Stomach (tissue), 8 donors: ENCODE measurements at regions not wholly inside any gene's neighbourhood (a gene's known extent, or its start where the extent isn't known, plus 50 kb on each side); places are given as distances from the start of the nearest gene placed in this dataset.

Experiments
- DNase-seq, 2 donors: peaks; one replicate each; pipeline versions ENCODE4 v3.0.0 to v3.0.0-alpha.2; 2013 to 2019
- H3K27ac ChIP-seq, 5 donors: fragments of 200-600 bp in 4 of 5; sonication (generic) in 4 of 5; one replicate each; pipeline ENCODE4 v1.5.1; 2013 to 2019; ENCODE audit warnings: mild to moderate bottlenecking in 1 of 5, moderate library complexity in 1 of 5
- H3K27me3 ChIP-seq, 3 donors: fragments of 200-600 bp; sonication (generic); one replicate each; pipeline ENCODE4 v1.5.1; 2017 to 2019; ENCODE audit warnings: mixed run types in 1 of 3
- H3K36me3 ChIP-seq, 4 donors: fragments of 200-600 bp; sonication (generic); 1 replicate in 3 of 4; 2 replicates in 1 of 4; pipeline ENCODE4 v1.5.1; 2016 to 2019
- H3K4me1 ChIP-seq, 4 donors: fragments of 200-600 bp; sonication (generic); one replicate each; pipeline ENCODE4 v1.5.1; 2016 to 2019
- H3K4me3 ChIP-seq, 4 donors: fragments of 200-600 bp; sonication (generic) in 3 of 4; one replicate each; pipeline ENCODE4 v1.5.1; 2016 to 2019; ENCODE audit warnings: mild to moderate bottlenecking in 1 of 4
- H3K9me3 ChIP-seq, 4 donors: fragments of 200-600 bp; sonication (generic); one replicate each; pipeline ENCODE4 v1.5.1; 2016 to 2019
- EP300 ChIP-seq: sonication (generic); formaldehyde crosslinking; IDR thresholded peaks from one replicate; pipeline ENCODE4 v1.6.1; 2017; ENCODE audit warnings: antibody characterized with exemption
- POLR2A ChIP-seq, 4 donors: fragments of 450-650 bp; IDR thresholded peaks; one replicate each; pipeline ENCODE4 v1.6.1; 2016; ENCODE audit warnings: antibody characterized with exemption in 4 of 4, control low read depth in 2 of 4, mild to moderate bottlenecking in 1 of 4, moderate library complexity in 1 of 4
- POLR2AphosphoS5 ChIP-seq, 3 donors: sonication (generic); formaldehyde crosslinking; IDR thresholded peaks; one replicate each; pipeline ENCODE4 v1.6.1; 2016; ENCODE audit warnings: antibody characterized with exemption in 3 of 3
- WGBS, 5 donors: extraction: QIAGEN DNeasy Blood & Tissue Kit in 3 of 5; methylation state at CpG; one replicate each; pipeline versions ENCODE4 v1.1.5 to v1.1.7; 2013 to 2018; 5-methylcytosine and 5-hydroxymethylcytosine counted together
- intact Hi-C: fragments of 100-400 bp; cut with DNase I; formaldehyde crosslinking; loops from one replicate; pipeline ENCODE4 v1.15.1; 2023; ENCODE audit warnings: low total_unique reads
- TF ChIP-seq, protein P1 (sequence below), 7 experiments: fragments of 450-650 bp in 4 of 7; fragments of 200-600 bp in 3 of 7; sonication (generic) in 3 of 7; IDR thresholded peaks; one replicate each; pipeline ENCODE4 v1.5.1; 2016 to 2019; ENCODE audit warnings: antibody characterized with exemption in 7 of 7, control low read depth in 2 of 7, mild to moderate bottlenecking in 1 of 7
- donor health status: healthy with polysubstance abuse.
- donor health status: Bipolar disorder and iron deficiency.
- donor health status: healthy.

- no peak for TF ChIP-seq EP300
- TF ChIP-seq, protein P1, sequence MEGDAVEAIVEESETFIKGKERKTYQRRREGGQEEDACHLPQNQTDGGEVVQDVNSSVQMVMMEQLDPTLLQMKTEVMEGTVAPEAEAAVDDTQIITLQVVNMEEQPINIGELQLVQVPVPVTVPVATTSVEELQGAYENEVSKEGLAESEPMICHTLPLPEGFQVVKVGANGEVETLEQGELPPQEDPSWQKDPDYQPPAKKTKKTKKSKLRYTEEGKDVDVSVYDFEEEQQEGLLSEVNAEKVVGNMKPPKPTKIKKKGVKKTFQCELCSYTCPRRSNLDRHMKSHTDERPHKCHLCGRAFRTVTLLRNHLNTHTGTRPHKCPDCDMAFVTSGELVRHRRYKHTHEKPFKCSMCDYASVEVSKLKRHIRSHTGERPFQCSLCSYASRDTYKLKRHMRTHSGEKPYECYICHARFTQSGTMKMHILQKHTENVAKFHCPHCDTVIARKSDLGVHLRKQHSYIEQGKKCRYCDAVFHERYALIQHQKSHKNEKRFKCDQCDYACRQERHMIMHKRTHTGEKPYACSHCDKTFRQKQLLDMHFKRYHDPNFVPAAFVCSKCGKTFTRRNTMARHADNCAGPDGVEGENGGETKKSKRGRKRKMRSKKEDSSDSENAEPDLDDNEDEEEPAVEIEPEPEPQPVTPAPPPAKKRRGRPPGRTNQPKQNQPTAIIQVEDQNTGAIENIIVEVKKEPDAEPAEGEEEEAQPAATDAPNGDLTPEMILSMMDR (IDR thresholded peaks at IDR 0.05), result no peak
- no peak for TF ChIP-seq POLR2A (IDR thresholded peaks at IDR 0.05)
- TF ChIP-seq POLR2AphosphoS5 (IDR thresholded peaks at IDR 0.05), result no peak
- Histone ChIP-seq H3K36me3 (no peaks in the 10 kb centered on the region), H3K4me3 (peak overlapping the region in 1 of 4 donors; percentile 5), H3K9me3 (no peaks in the 10 kb centered on the region), H3K4me1 (no peaks in the 10 kb centered on the region), H3K27ac (peak overlapping the region in 1 of 5 donors; percentile 57), H3K27me3 (no peaks in the 10 kb centered on the region)
- intact Hi-C loops, result no loop called here
- WGBS, 5 donors, result 24 to 62% (median 50%) methylated on average over 1 of the region's 1 CpG
- no peak for DNase-seq
Observed at GRCh38 chr21:16308269-16308668, 578.5 kb downstream of the USP25 start.

- DNase-seq, result no peak
- Histone ChIP-seq H3K4me1 (no peaks in the 10 kb centered on the region), H3K36me3 (no peaks in the 10 kb centered on the region), H3K4me3 (no peak overlapping the region), H3K27ac (no peak overlapping the region), H3K9me3 (no peaks in the 10 kb centered on the region), H3K27me3 (no peaks in the 10 kb centered on the region)
- TF ChIP-seq POLR2AphosphoS5 (IDR thresholded peaks at IDR 0.05), result no peak
- TF ChIP-seq, protein P1 (IDR thresholded peaks at IDR 0.05), result no peak
- no peak for TF ChIP-seq EP300
- 82 to 90% (median 86%) methylated on average over 17 of the region's 17 CpGs for WGBS, 5 donors
- intact Hi-C loops, result no loop called here
Observed at GRCh38 chr21:16309250-16309971, 579.6 kb downstream of the USP25 start.

DNA sequence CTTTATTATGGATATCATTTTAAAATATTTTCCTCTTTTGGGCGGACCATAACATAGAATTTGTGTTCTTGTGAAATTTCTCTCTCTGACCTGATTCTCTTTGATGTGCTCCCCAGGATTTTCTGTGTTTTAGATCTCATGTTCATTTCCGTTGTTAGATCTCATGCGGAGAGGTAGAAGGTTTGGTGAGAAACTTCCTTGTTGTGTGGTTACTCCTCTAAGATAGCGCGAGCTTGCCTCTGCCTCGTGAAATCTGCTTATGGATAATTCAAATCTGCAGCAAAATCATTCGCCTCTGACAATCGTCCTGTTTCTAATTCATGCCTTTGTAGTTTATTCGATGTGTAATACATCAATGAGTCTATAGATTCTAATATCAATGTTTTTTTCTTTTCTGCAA is 580.4 kb downstream of the USP25 start:
- 88 to 94% (median 92%) methylated on average over 9 of the region's 9 CpGs for WGBS, 5 donors
- TF ChIP-seq POLR2A (IDR thresholded peaks at IDR 0.05), result no peak
- TF ChIP-seq EP300, result no peak
- TF ChIP-seq POLR2AphosphoS5 (IDR thresholded peaks at IDR 0.05), result no peak
- TF ChIP-seq, protein P1 (IDR thresholded peaks at IDR 0.05), result no peak
- no peak overlapping the region for H3K4me3 ChIP-seq
- no peaks in the 10 kb centered on the region for H3K27me3 ChIP-seq
- no peak for DNase-seq
- H3K27ac ChIP-seq, result no peak overlapping the region
- no peaks in the 10 kb centered on the region for H3K36me3 ChIP-seq
- intact Hi-C loops, result no loop called here
- H3K9me3 ChIP-seq, result no peaks in the 10 kb centered on the region
- H3K4me1 ChIP-seq, result no peaks in the 10 kb centered on the region

DNA sequence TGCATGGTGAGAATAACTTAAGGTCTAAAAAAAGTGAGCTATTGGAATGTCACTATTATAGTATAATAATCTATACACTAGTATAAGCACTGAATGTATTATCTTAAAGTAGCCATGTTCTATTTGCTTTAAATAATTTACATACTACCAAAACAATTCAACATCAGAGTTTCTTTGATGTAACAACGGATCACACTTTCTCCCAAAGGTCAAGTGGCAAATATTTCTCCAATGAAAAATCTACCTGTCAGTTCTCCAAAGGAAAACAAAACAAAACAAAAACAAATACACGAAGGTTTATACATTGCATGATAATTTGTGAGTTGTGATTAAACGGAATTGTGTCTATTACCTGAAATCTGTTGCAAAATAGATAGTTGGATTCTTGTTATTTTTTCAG is 581.4 kb downstream of the USP25 start:
- H3K4me1 ChIP-seq, result no peaks in the 10 kb centered on the region
- 68 to 80% (median 72%) methylated on average over 3 of the region's 3 CpGs for WGBS, 5 donors
- no peaks in the 10 kb centered on the region for H3K36me3 ChIP-seq
- no peaks in the 10 kb centered on the region for H3K9me3 ChIP-seq
- no peak for DNase-seq
- intact Hi-C loops, result no loop called here
- no peaks in the 10 kb centered on the region for H3K27me3 ChIP-seq
- H3K27ac ChIP-seq, result no peak overlapping the region
- no peak overlapping the region for H3K4me3 ChIP-seq
- TF ChIP-seq POLR2AphosphoS5 (IDR thresholded peaks at IDR 0.05), result no peak
- TF ChIP-seq, protein P1 (IDR thresholded peaks at IDR 0.05), result no peak
- no peak for TF ChIP-seq POLR2A (IDR thresholded peaks at IDR 0.05)
- no peak for TF ChIP-seq EP300
